ENCODE measurements at regions not wholly inside any gene's neighbourhood (a gene's known extent, or its start where the extent isn't known, plus 50 kb on each side); places are given as distances from the start of the nearest gene placed in this dataset.

- Histone ChIP-seq H2AFZ (no peak overlapping the region), H3K4me2 (no peak overlapping the region), H3K79me2 (replicated peaks; ENCODE audit: insufficient read depth) (no peaks in the 10 kb centered on the region), H3K4me3 (no peak overlapping the region), H3K9me2 (ENCODE audit: insufficient read depth) (0 out of 2 replicates have a peak, but pooled peaks cover 3% of the 10 kb centered on the region), H3F3A (replicated peaks; ENCODE audit: low read depth) (no peaks in the 10 kb centered on the region), H3K36me3 (ENCODE audit: insufficient read depth) (no peaks in the 10 kb centered on the region), H3K4me1 (ENCODE audit: insufficient read depth) (peaks cover 14% of the 10 kb centered on the region; the same call in 1 of the 2 replicates), H4K20me1 (replicated peaks; ENCODE audit: insufficient read depth) (no peaks in the 10 kb centered on the region), H3K27ac (ENCODE audit: low read depth) (no peak overlapping the region), H3K27me3 (ENCODE audit: insufficient read depth) (no peaks in the 10 kb centered on the region)
- DNase-seq (ENCODE audit: low spot score) (no peak), ATAC-seq (no peak)
- H3K9me3 Mint-ChIP-seq, result no peaks in the 10 kb centered on the region
- no peaks in the 10 kb centered on the region for H3K27me3 Mint-ChIP-seq (ENCODE audit: insufficient read depth, low read depth, poor library complexity)
- peaks cover 19% of the 10 kb centered on the region for H3K4me1 Mint-ChIP-seq
- TF ChIP-seq STAT1 (IDR thresholded peaks at IDR 0.05; ENCODE audit: unreplicated experiment), result no peak
- TF ChIP-seq, protein P1, sequence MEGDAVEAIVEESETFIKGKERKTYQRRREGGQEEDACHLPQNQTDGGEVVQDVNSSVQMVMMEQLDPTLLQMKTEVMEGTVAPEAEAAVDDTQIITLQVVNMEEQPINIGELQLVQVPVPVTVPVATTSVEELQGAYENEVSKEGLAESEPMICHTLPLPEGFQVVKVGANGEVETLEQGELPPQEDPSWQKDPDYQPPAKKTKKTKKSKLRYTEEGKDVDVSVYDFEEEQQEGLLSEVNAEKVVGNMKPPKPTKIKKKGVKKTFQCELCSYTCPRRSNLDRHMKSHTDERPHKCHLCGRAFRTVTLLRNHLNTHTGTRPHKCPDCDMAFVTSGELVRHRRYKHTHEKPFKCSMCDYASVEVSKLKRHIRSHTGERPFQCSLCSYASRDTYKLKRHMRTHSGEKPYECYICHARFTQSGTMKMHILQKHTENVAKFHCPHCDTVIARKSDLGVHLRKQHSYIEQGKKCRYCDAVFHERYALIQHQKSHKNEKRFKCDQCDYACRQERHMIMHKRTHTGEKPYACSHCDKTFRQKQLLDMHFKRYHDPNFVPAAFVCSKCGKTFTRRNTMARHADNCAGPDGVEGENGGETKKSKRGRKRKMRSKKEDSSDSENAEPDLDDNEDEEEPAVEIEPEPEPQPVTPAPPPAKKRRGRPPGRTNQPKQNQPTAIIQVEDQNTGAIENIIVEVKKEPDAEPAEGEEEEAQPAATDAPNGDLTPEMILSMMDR (conservative IDR thresholded peaks at IDR 0.05; ENCODE audit: low read depth in 2 of 2), result peak in 1 of 2 experiments; percentile 19; a peak in 2 of 4 replicates
- TF ChIP-seq, protein P2, sequence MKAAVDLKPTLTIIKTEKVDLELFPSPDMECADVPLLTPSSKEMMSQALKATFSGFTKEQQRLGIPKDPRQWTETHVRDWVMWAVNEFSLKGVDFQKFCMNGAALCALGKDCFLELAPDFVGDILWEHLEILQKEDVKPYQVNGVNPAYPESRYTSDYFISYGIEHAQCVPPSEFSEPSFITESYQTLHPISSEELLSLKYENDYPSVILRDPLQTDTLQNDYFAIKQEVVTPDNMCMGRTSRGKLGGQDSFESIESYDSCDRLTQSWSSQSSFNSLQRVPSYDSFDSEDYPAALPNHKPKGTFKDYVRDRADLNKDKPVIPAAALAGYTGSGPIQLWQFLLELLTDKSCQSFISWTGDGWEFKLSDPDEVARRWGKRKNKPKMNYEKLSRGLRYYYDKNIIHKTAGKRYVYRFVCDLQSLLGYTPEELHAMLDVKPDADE (IDR thresholded peaks at IDR 0.05), result no peak
- H3K4me3 Mint-ChIP-seq, result no peak overlapping the region
- H3K36me3 Mint-ChIP-seq (ENCODE audit: low read depth), result no peaks in the 10 kb centered on the region
- no peak overlapping the region for H3K27ac Mint-ChIP-seq
Measured at GRCh38 chr12:66903782-66904396, 225.0 kb upstream of the GRIP1 start.

- Histone ChIP-seq H3K4me1 (ENCODE audit: insufficient read depth) (peaks cover 14% of the 10 kb centered on the region; the same call in 1 of the 2 replicates), H3K36me3 (ENCODE audit: insufficient read depth) (no peaks in the 10 kb centered on the region), H4K20me1 (replicated peaks; ENCODE audit: insufficient read depth) (no peaks in the 10 kb centered on the region), H3K79me2 (replicated peaks; ENCODE audit: insufficient read depth) (no peaks in the 10 kb centered on the region), H3F3A (replicated peaks; ENCODE audit: low read depth) (no peaks in the 10 kb centered on the region), H3K4me2 (no peak overlapping the region), H3K27ac (ENCODE audit: low read depth) (no peak overlapping the region), H3K9me2 (ENCODE audit: insufficient read depth) (0 out of 2 replicates have a peak, but pooled peaks cover 3% of the 10 kb centered on the region), H3K27me3 (ENCODE audit: insufficient read depth) (no peaks in the 10 kb centered on the region), H2AFZ (no peak overlapping the region), H3K4me3 (no peak overlapping the region)
- DNase-seq (ENCODE audit: low spot score) (no peak), ATAC-seq (no peak)
- Mint-ChIP-seq H3K4me3 (no peak overlapping the region), H3K36me3 (ENCODE audit: low read depth) (no peaks in the 10 kb centered on the region), H3K27me3 (ENCODE audit: insufficient read depth, low read depth, poor library complexity) (no peaks in the 10 kb centered on the region), H3K27ac (no peak overlapping the region), H3K4me1 (peaks cover 9% of the 10 kb centered on the region), H3K9me3 (no peaks in the 10 kb centered on the region)
- TF ChIP-seq EZH2 (IDR thresholded peaks at IDR 0.05; ENCODE audit: low read depth, unreplicated experiment) (no peak), ZNF331 (CRISPR knock-in tag; IDR thresholded peaks at IDR 0.05; ENCODE audit: low read depth) (no peak), POLR2AphosphoS5 (IDR thresholded peaks at IDR 0.05; ENCODE audit: low read depth) (no peak), NANOG (IDR thresholded peaks at IDR 0.05; ENCODE audit: borderline replicate concordance) (no peak), EZH2phosphoT487 (IDR thresholded peaks at IDR 0.05; ENCODE audit: unreplicated experiment) (no peak), ZNF114 (CRISPR knock-in tag; IDR thresholded peaks at IDR 0.05) (no peak)
- TF ChIP-seq, protein P2 (IDR thresholded peaks at IDR 0.05), result no peak
- TF ChIP-seq, protein P3, sequence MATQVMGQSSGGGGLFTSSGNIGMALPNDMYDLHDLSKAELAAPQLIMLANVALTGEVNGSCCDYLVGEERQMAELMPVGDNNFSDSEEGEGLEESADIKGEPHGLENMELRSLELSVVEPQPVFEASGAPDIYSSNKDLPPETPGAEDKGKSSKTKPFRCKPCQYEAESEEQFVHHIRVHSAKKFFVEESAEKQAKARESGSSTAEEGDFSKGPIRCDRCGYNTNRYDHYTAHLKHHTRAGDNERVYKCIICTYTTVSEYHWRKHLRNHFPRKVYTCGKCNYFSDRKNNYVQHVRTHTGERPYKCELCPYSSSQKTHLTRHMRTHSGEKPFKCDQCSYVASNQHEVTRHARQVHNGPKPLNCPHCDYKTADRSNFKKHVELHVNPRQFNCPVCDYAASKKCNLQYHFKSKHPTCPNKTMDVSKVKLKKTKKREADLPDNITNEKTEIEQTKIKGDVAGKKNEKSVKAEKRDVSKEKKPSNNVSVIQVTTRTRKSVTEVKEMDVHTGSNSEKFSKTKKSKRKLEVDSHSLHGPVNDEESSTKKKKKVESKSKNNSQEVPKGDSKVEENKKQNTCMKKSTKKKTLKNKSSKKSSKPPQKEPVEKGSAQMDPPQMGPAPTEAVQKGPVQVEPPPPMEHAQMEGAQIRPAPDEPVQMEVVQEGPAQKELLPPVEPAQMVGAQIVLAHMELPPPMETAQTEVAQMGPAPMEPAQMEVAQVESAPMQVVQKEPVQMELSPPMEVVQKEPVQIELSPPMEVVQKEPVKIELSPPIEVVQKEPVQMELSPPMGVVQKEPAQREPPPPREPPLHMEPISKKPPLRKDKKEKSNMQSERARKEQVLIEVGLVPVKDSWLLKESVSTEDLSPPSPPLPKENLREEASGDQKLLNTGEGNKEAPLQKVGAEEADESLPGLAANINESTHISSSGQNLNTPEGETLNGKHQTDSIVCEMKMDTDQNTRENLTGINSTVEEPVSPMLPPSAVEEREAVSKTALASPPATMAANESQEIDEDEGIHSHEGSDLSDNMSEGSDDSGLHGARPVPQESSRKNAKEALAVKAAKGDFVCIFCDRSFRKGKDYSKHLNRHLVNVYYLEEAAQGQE (IDR thresholded peaks at IDR 0.05; ENCODE audit: unreplicated experiment), result no peak
Measured at GRCh38 chr12:66905201-66905600, 226.3 kb upstream of the GRIP1 start.
